ENCODE measurements at regions not wholly inside any gene's neighbourhood (a gene's known extent, or its start where the extent isn't known, plus 50 kb on each side); places are given as distances from the start of the nearest gene placed in this dataset.

GRCh38 chr21:38740090-38740489, 65.6 kb upstream of the ETS2 start (continued):
- TF ChIP-seq REST (IDR thresholded peaks at IDR 0.05; ENCODE audit: low read depth, low read length) (no peak), PKNOX1 (IDR thresholded peaks at IDR 0.05) (no peak), SIX5 (IDR thresholded peaks at IDR 0.05; ENCODE audit: low read depth, low read length, severe bottlenecking) (no peak), HSF1 (IDR thresholded peaks at IDR 0.05; ENCODE audit: low read depth, low read length) (no peak)

GRCh38 chr21:38741092-38741949, 64.4 kb upstream of the ETS2 start:
- ATAC-seq (no peak), FAIRE-seq (no peak), DNase-seq (ENCODE audit: low read depth, low spot score) (no peak)
- BruUV-seq (replicated peaks) = no TSS peak
- Histone ChIP-seq H3K4me1 (ENCODE audit: control insufficient read depth, insufficient read depth, low read length) (no peaks in the 10 kb centered on the region), H3K36me3 (ENCODE audit: control insufficient read depth in 2 of 2, insufficient read depth in 2 of 2, low read length in 1 of 2) (no peaks in the 10 kb centered on the region), H3K4me2 (ENCODE audit: control insufficient read depth, insufficient read depth) (no peak overlapping the region), H3K9me3 (replicated peaks; ENCODE audit: control insufficient read depth, insufficient read depth, low read length) (no peaks in the 10 kb centered on the region), H3K27ac (ENCODE audit: control insufficient read depth, insufficient read depth) (no peak overlapping the region), H3K27me3 (replicated peaks in 1 of 2; ENCODE audit: control insufficient read depth in 2 of 2, insufficient read depth in 2 of 2, low read length in 1 of 2) (no peaks in the 10 kb centered on the region), H4K20me1 (ENCODE audit: control insufficient read depth, insufficient read depth) (no peaks in the 10 kb centered on the region), H3K79me2 (ENCODE audit: control insufficient read depth, insufficient read depth, low read length) (no peaks in the 10 kb centered on the region), H3K4me3 (no peak overlapping the region), H3K9ac (ENCODE audit: control insufficient read depth, insufficient read depth, low read length) (no peak overlapping the region), H2AFZ (ENCODE audit: control insufficient read depth, low read depth, low read length) (no peak overlapping the region)
- ChIA-PET RAD21 (ENCODE audit: unreplicated experiment) (no interaction called here), CTCF (interaction anchor here (0.6 kb wide), 1 partner anchor 234 kb away, joined by 3 read pairs; no protein-coding TSS in a partner anchor), SMC1A (ENCODE audit: uncharacterized antibody, unreplicated experiment) (no interaction called here), POLR2A (no interaction called here)
- in situ Hi-C loops (cut with MboI) = no loop called here
- 64% methylated on average over 5 of the region's 5 CpGs for WGBS (ENCODE audit: insufficient coverage, insufficient replicate concordance, low lambda C conversion rate, missing lambda C conversion rate)
- intact Hi-C loops (cut with micrococcal nuclease; ENCODE audit: unreplicated experiment) = no loop called here
- TF ChIP-seq HDGF (IDR thresholded peaks at IDR 0.05) (no peak), POLR2AphosphoS5 (IDR thresholded peaks at IDR 0.05; ENCODE audit: low read length) (no peak), CHD2 (IDR thresholded peaks at IDR 0.05; ENCODE audit: borderline replicate concordance, low read depth, low read length) (no peak), TAF1 (IDR thresholded peaks at IDR 0.05; ENCODE audit: borderline replicate concordance, low read depth, low read length) (no peak), IRF5 (IDR thresholded peaks at IDR 0.05; ENCODE audit: borderline replicate concordance) (no peak), ZBTB33 (IDR thresholded peaks at IDR 0.05) (no peak), CEBPB (IDR thresholded peaks at IDR 0.05; ENCODE audit: borderline replicate concordance in 1 of 2, low read depth in 2 of 2, low read length in 2 of 2) (no peak), EED (IDR thresholded peaks at IDR 0.05; ENCODE audit: low read depth) (no peak)
